ENCODE measurements at regions not wholly inside any gene's neighbourhood (a gene's known extent, or its start where the extent isn't known, plus 50 kb on each side); places are given as distances from the start of the nearest gene placed in this dataset.

GRCh38 chr10:108812906-108813305 lies 1110.4 kb downstream of the XPNPEP1 start (continued):
- TF ChIP-seq STAT6 (CRISPR knock-in tag; conservative IDR thresholded peaks at IDR 0.05; ENCODE audit: low read depth), result no peak
- TF ChIP-seq JUN (CRISPR knock-in tag; IDR thresholded peaks at IDR 0.05), result no peak

- Mint-ChIP-seq H3K27ac (no peak overlapping the region), H3K4me1 (0 out of 2 replicates have a peak, but pooled peaks cover 2% of the 10 kb centered on the region), H3K4me3 (no peak overlapping the region), H3K9me3 (peaks cover 10% of the 10 kb centered on the region; the same call in 1 of the 2 replicates), H3K27me3 (ENCODE audit: low read depth) (no peaks in the 10 kb centered on the region), H3K36me3 (no peaks in the 10 kb centered on the region)
- ATAC-seq (no peak), DNase-seq (ENCODE audit: low spot score) (no peak)
- ChIA-PET POLR2A (no interaction called here), CTCF (no interaction called here)
- no peak for TF ChIP-seq CREM (CRISPR knock-in tag; IDR thresholded peaks at IDR 0.05)
- TF ChIP-seq PRDM15 (CRISPR knock-in tag; IDR thresholded peaks at IDR 0.05), result no peak
- TF ChIP-seq MXD4 (CRISPR knock-in tag; IDR thresholded peaks at IDR 0.05; ENCODE audit: borderline replicate concordance), result no peak
- no peak for TF ChIP-seq TEAD1 (CRISPR knock-in tag; IDR thresholded peaks at IDR 0.05)
- no peak for TF ChIP-seq E2F5 (CRISPR knock-in tag; IDR thresholded peaks at IDR 0.05)
- no peak for TF ChIP-seq MYBL2 (CRISPR knock-in tag; IDR thresholded peaks at IDR 0.05)
- no peak for TF ChIP-seq IRF2 (CRISPR knock-in tag; IDR thresholded peaks at IDR 0.05; ENCODE audit: borderline replicate concordance, low read depth)
- no peak for TF ChIP-seq ETV6 (CRISPR knock-in tag; IDR thresholded peaks at IDR 0.05)
- no peak for TF ChIP-seq USF1 (CRISPR knock-in tag; IDR thresholded peaks at IDR 0.05)
- TF ChIP-seq ZNF281 (CRISPR knock-in tag; IDR thresholded peaks at IDR 0.05), result no peak
- no peak for TF ChIP-seq RORB (CRISPR knock-in tag; IDR thresholded peaks at IDR 0.05)
- no peak for TF ChIP-seq SP1 (CRISPR knock-in tag; conservative IDR thresholded peaks at IDR 0.05)
Measured at GRCh38 chr10:108812296-108812695, 1111.0 kb downstream of the XPNPEP1 start.

Measured in WTC11 (cell line).